Prostate gland (tissue), 2 donors: ENCODE measurements at regions not wholly inside any gene's neighbourhood (a gene's known extent, or its start where the extent isn't known, plus 50 kb on each side); places are given as distances from the start of the nearest gene placed in this dataset.

Experiments
- DNase-seq: peaks from one replicate; pipeline ENCODE4 v3.0.0-alpha.2; 2019; ENCODE audit warnings: low spot score
- H3K27ac ChIP-seq, 2 donors: fragments of 200-600 bp; sonication (generic); 2 replicates each; pipeline ENCODE4 v1.5.1; 2017 to 2019
- H3K27me3 ChIP-seq: fragments of 200-600 bp; sonication (generic); replicated peaks from 2 replicates; pipeline ENCODE4 v1.5.1; 2019; ENCODE audit not compliant: insufficient read depth
- H3K36me3 ChIP-seq, 2 donors: fragments of 200-600 bp; sonication (generic); 1 replicate in 1 of 2; 2 replicates in 1 of 2; pipeline versions ENCODE4 v1.5.1 to v1.8.1; 2017 to 2019
- H3K4me1 ChIP-seq: fragments of 200-600 bp; sonication (generic); replicated peaks from 2 replicates; pipeline ENCODE4 v1.5.1; 2019
- H3K4me3 ChIP-seq, 2 donors: fragments of 200-600 bp; sonication (generic); 2 replicates each; pipeline ENCODE4 v1.5.1; 2017 to 2019
- H3K9me3 ChIP-seq: fragments of 200-600 bp; sonication (generic); 2 replicates; pipeline ENCODE4 v1.5.1; 2017
- CTCF ChIP-seq, 4 experiments: fragments of 200-600 bp in 2 of 4; fragments of 450-650 bp in 2 of 4; sonication (generic) in 2 of 4; IDR thresholded peaks; 1 replicate in 3 of 4; 2 replicates in 1 of 4; pipeline ENCODE4 v1.5.1; 2016 to 2019; ENCODE audit warnings: antibody characterized with exemption in 4 of 4, mild to moderate bottlenecking in 2 of 4, moderate library complexity in 2 of 4
- POLR2A ChIP-seq: fragments of 450-650 bp; IDR thresholded peaks from one replicate; pipeline ENCODE4 v1.6.1; 2016; ENCODE audit warnings: antibody characterized with exemption, mild to moderate bottlenecking
- POLR2AphosphoS5 ChIP-seq: sonication (generic); formaldehyde crosslinking; IDR thresholded peaks from one replicate; pipeline ENCODE4 v1.6.1; 2017; ENCODE audit warnings: antibody characterized with exemption
- WGBS: methylation state at CpG from one replicate; pipeline ENCODE4 v1.1.5; 2018; 5-methylcytosine and 5-hydroxymethylcytosine counted together
- intact Hi-C: fragments of 100-400 bp; cut with DNase I; formaldehyde crosslinking; loops from one replicate; pipeline ENCODE4 v1.14.2; 2022

- 30% methylated on average over 4 of the region's 4 CpGs for WGBS
Observed at GRCh38 chr5:74499256-74500050, 141.1 kb downstream of the ENC1 start.

GRCh38 chr5:74497706-74498105, 142.8 kb downstream of the ENC1 start:
- Histone ChIP-seq H3K4me3 (no peak overlapping the region), H3K9me3 (no peaks in the 10 kb centered on the region), H3K27ac (no peak overlapping the region), H3K4me1 (no peaks in the 10 kb centered on the region), H3K27me3 (no peaks in the 10 kb centered on the region), H3K36me3 (no peaks in the 10 kb centered on the region)
- no peak for DNase-seq
- TF ChIP-seq CTCF (IDR thresholded peaks at IDR 0.05) = no peak
- TF ChIP-seq POLR2AphosphoS5 = no peak
- no peak for TF ChIP-seq POLR2A
- intact Hi-C loops = no loop called here
- 92% methylated on average over 4 of the region's 4 CpGs for WGBS

More at GRCh38 chr5:74499256-74500050, 141.1 kb downstream of the ENC1 start:
- no peaks in the 10 kb centered on the region for H3K27me3 ChIP-seq
- H3K9me3 ChIP-seq = no peaks in the 10 kb centered on the region
- no peak for TF ChIP-seq CTCF (IDR thresholded peaks at IDR 0.05)
- TF ChIP-seq POLR2AphosphoS5 = peak; percentile 31
- H3K4me1 ChIP-seq = no peaks in the 10 kb centered on the region
- H3K36me3 ChIP-seq = no peaks in the 10 kb centered on the region
- no peak for DNase-seq
- H3K27ac ChIP-seq = peak overlapping the region in 1 of 2 donors; percentile 22
- H3K4me3 ChIP-seq = no peak overlapping the region
- intact Hi-C loops = no loop called here

GRCh38 chr5:74493411-74493810, 147.1 kb downstream of the ENC1 start:
- no peaks in the 10 kb centered on the region for H3K9me3 ChIP-seq
- intact Hi-C loops = no loop called here
- H3K36me3 ChIP-seq = no peaks in the 10 kb centered on the region
- no peaks in the 10 kb centered on the region for H3K4me1 ChIP-seq
- H3K27me3 ChIP-seq = no peaks in the 10 kb centered on the region
- no peak overlapping the region for H3K4me3 ChIP-seq
- DNase-seq = no peak
- H3K27ac ChIP-seq = no peak overlapping the region
- no peak for TF ChIP-seq CTCF (IDR thresholded peaks at IDR 0.05)
- no peak for TF ChIP-seq POLR2AphosphoS5
- TF ChIP-seq POLR2A = no peak

- no peak for DNase-seq
- WGBS = 51% methylated on average over 2 of the region's 2 CpGs
- H3K9me3 ChIP-seq = no peaks in the 10 kb centered on the region
- intact Hi-C loops = no loop called here
- H3K4me1 ChIP-seq = no peaks in the 10 kb centered on the region
- H3K27me3 ChIP-seq = no peaks in the 10 kb centered on the region
- no peak overlapping the region for H3K27ac ChIP-seq
- H3K36me3 ChIP-seq = no peaks in the 10 kb centered on the region
- no peak for TF ChIP-seq POLR2AphosphoS5
- TF ChIP-seq CTCF (IDR thresholded peaks at IDR 0.05) = no peak
- TF ChIP-seq POLR2A = no peak
- H3K4me3 ChIP-seq = no peak overlapping the region
Observed at GRCh38 chr5:74492230-74492629, 148.3 kb downstream of the ENC1 start.

GRCh38 chr5:74491586-74491985, 148.9 kb downstream of the ENC1 start:
- Histone ChIP-seq H3K36me3 (no peaks in the 10 kb centered on the region), H3K4me3 (no peak overlapping the region), H3K27ac (no peak overlapping the region), H3K4me1 (no peaks in the 10 kb centered on the region), H3K9me3 (no peaks in the 10 kb centered on the region), H3K27me3 (no peaks in the 10 kb centered on the region)
- TF ChIP-seq CTCF (IDR thresholded peaks at IDR 0.05) (no peak), POLR2A (no peak), POLR2AphosphoS5 (no peak)
- DNase-seq = no peak
- intact Hi-C loops = no loop called here
